LNCaP clone FGC (cell line): ENCODE measurements at regions not wholly inside any gene's neighbourhood (a gene's known extent, or its start where the extent isn't known, plus 50 kb on each side); places are given as distances from the start of the nearest gene placed in this dataset.

Source experiments
- DNase-seq: peaks from one replicate; pipeline ENCODE4 v3.0.0-alpha.2; 2011; ENCODE audit warnings: low read depth
- H3K4me3 ChIP-seq: 2 replicates; pipeline ENCODE4 v1.5.1; 2011; ENCODE audit warnings: mild to moderate bottlenecking, low read depth, low read length, control low read depth
- TF ChIP-seq, protein P1 (sequence below): IDR thresholded peaks from 2 replicates; pipeline ENCODE4 v1.5.1; 2012; ENCODE audit warnings: mild to moderate bottlenecking; ENCODE audit not compliant: control insufficient read depth, insufficient read depth; ENCODE audit errors: extremely low read depth

DNA sequence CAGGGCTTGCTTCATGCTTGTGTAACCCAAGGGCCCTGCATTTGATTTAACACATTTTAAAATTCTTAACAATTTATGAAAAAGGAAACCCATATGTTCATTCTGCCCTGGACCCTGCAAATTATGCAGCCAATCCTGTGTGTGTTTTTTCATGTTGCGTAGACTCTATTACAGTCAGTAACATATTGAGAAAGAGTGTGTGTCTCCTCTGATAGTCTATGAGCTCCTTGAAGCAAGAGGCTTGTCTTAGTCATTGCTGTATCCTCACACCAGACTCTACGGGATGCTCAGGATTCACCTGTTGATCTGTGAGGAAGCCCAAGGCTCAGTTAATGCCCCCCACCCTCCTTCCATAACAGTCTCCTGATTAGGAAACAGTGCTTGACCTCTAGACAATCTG is 177.3 kb upstream of the DMAC1 start:
- H3K4me3 ChIP-seq, result no peak overlapping the region
- TF ChIP-seq, protein P1, sequence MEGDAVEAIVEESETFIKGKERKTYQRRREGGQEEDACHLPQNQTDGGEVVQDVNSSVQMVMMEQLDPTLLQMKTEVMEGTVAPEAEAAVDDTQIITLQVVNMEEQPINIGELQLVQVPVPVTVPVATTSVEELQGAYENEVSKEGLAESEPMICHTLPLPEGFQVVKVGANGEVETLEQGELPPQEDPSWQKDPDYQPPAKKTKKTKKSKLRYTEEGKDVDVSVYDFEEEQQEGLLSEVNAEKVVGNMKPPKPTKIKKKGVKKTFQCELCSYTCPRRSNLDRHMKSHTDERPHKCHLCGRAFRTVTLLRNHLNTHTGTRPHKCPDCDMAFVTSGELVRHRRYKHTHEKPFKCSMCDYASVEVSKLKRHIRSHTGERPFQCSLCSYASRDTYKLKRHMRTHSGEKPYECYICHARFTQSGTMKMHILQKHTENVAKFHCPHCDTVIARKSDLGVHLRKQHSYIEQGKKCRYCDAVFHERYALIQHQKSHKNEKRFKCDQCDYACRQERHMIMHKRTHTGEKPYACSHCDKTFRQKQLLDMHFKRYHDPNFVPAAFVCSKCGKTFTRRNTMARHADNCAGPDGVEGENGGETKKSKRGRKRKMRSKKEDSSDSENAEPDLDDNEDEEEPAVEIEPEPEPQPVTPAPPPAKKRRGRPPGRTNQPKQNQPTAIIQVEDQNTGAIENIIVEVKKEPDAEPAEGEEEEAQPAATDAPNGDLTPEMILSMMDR, result no peak
- no peak for DNase-seq

DNA sequence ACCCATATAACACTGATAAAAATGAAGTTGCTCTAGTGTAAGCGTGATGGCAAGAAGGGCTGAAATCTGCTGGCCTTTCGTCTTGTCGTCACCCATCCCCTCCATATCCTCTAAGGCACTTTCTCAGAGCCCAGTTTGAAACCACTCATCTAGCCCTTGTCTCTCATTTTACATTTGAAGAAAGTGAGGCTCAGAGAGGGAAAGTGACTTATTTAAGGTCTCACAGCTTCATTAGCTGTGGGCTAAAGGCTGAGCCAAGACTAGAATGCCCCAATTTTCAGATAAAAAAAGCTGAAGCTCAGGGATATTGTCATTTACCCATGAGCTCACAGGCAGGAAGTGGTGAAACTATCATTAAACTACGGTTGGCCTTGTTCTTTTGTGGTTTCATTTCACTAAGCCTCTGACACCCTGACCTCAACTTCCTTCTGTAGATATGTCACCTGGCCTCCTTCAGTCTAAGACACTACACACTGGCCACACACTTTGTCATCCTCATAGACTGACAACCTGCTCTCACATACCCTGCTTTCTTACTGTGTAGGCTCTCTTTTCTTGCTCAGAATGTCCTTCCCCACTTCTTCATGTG is 176.7 kb upstream of the DMAC1 start:
- H3K4me3 ChIP-seq, result no peak overlapping the region
- TF ChIP-seq, protein P1, result no peak
- DNase-seq, result no peak

DNA sequence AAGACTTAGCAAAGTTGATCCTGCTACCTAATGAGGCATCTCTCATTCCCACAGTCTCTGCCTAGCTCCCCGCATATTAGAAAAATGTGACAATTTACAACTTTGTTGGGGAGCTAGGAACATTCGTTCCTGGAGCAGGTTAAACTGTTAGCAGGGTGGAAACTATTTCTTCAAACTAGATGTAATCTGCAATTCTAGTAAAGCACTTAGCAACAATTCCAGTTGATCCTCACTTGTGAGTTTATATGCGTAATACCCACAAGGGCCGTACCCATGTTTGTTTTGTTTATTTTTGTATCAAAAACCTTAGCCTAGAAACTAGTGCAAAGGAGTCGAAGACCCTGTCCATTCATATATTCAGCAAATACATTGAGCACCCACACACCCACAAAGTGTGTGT is 175.8 kb upstream of the DMAC1 start:
- TF ChIP-seq, protein P1, result no peak

DNA sequence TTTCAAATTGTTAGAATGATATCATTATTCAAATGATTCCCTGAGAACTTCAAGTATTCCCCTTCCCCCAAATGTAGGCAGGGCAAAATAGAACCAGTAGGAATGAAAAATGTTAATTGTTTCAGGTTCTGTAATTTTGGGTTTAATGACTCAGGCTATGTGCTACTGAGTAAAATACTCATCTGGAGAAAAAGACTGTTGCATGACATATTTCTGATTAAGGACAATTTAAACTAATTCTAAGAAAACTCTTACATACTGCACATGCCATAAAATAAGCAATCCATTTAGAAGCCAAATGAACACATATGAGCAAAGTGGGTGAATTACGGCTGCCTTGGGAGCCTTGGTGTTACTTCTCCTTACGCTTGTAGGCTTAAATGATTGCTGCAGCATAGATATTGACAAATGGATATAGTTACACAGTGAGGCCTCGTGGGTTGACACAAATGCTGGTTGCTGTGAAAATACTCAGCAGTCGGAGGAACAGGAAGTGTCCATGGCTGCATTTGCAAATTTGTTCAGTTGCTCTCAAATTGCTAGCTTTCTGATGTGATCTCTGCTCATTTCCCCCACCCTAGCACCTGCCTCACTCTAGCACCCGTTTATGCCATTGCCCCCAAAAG is 174.9 kb upstream of the DMAC1 start:
- no peak overlapping the region for H3K4me3 ChIP-seq
- no peak for DNase-seq
- TF ChIP-seq, protein P1, result no peak

More for the DNA sequence above, 175.8 kb upstream of the DMAC1 start:
- DNase-seq, result no peak
- no peak overlapping the region for H3K4me3 ChIP-seq

DNA sequence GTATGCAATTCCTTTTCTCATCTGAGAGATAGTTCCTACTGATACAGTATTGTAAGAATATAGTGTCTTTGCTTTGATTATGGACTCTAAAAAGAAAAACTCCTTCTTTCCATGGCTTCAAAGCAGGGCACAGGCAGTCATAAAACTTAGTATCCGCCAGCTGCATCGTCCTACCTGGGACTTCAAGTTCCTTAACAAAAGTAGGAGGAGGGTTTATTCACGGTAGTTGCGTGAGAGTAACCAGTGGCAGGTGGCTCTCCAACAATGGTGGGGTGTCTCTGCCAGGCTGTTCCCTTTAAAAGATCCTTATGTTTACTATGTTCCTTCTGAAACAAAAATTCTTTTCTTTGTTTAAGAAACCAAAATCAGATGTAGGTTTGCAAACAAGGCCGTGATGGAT is 173.5 kb upstream of the DMAC1 start:
- TF ChIP-seq, protein P1, result no peak
- H3K4me3 ChIP-seq, result no peak overlapping the region
- DNase-seq, result no peak

DNA sequence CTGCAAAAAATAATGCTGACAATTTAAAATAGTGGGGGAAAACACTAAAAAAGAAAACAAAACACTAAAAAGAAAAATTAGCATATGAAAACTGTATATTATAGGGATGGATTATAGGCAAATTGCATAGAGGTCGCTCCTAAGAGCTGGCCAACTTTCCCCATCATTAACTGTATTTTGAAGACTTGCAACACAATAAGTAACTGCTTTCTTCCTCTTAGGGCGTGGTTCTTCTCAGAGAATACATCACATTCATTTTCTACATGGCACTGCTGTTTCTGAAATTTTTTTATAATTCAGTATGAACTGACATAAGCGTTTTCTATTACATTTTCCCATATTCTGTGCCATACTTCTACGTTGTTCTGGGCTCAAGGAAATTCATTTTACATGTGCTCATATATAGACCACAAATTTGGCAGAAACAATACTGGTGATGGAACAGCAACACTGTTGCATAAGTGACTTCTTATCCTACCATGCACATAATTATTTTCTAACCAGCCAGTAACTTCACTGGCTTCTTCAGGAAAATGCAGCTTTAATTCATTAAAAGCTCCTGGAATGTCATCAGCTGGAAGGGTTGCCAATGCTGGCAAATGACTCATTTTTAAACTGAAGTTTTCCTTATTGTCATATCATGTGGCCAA is 171.2 kb upstream of the DMAC1 start:
- TF ChIP-seq, protein P1, result no peak
- no peak for DNase-seq
- no peak overlapping the region for H3K4me3 ChIP-seq
